Fibroblast of gingiva (primary cell): ENCODE measurements at regions not wholly inside any gene's neighbourhood (a gene's known extent, or its start where the extent isn't known, plus 50 kb on each side); places are given as distances from the start of the nearest gene placed in this dataset.

ENCODE experiments used
- DNase-seq: peaks from one replicate; pipeline ENCODE4 v3.0.0-alpha.2; 2011; ENCODE audit warnings: low read depth

GRCh38 chrX:49773993-49774392 is 55.1 kb upstream of the PAGE4 start:
- DNase-seq, result no peak

GRCh38 chrX:49767236-49767635 is 61.9 kb upstream of the PAGE4 start:
- peak; percentile 1 for DNase-seq

- DNase-seq, result no peak
These were observed 66.5 kb upstream of the PAGE1 start for GRCh38 chrX:49762175-49762720.

- DNase-seq, result no peak
These were observed 65.7 kb upstream of the PAGE1 start for GRCh38 chrX:49761481-49761880.

- DNase-seq, result no peak
These were observed 64.6 kb upstream of the PAGE1 start for GRCh38 chrX:49760290-49760890.

- DNase-seq, result no peak
These were observed 60.9 kb upstream of the PAGE1 start for GRCh38 chrX:49756692-49757091.

- DNase-seq, result peak; percentile 5
These were observed 58.6 kb upstream of the PAGE1 start for GRCh38 chrX:49754233-49754857.

- no peak for DNase-seq
These were observed 57.9 kb upstream of the PAGE1 start for GRCh38 chrX:49753691-49754090.

- no peak for DNase-seq
These were observed 52.6 kb upstream of the PAGE1 start for GRCh38 chrX:49748211-49748956.

GRCh38 chrX:49746306-49746705 is 50.5 kb upstream of the PAGE1 start:
- no peak for DNase-seq
